Tibial nerve (tissue), 4 donors: ENCODE measurements at regions not wholly inside any gene's neighbourhood (a gene's known extent, or its start where the extent isn't known, plus 50 kb on each side); places are given as distances from the start of the nearest gene placed in this dataset.

ENCODE experiments used
- EP300 ChIP-seq, 2 donors: sonication (generic); formaldehyde crosslinking; IDR thresholded peaks; one replicate each; pipeline ENCODE4 v1.6.1; 2017; ENCODE audit warnings: antibody characterized with exemption in 2 of 2, mild to moderate bottlenecking in 1 of 2
- TF ChIP-seq, protein P1 (sequence below), 5 experiments: fragments of 200-600 bp in 3 of 5; fragments of 450-650 bp in 2 of 5; sonication (generic) in 3 of 5; IDR thresholded peaks; one replicate each; pipeline ENCODE4 v1.5.1; 2016 to 2019; ENCODE audit warnings: antibody characterized with exemption in 5 of 5, mild to moderate bottlenecking in 3 of 5, moderate library complexity in 2 of 5

DNA sequence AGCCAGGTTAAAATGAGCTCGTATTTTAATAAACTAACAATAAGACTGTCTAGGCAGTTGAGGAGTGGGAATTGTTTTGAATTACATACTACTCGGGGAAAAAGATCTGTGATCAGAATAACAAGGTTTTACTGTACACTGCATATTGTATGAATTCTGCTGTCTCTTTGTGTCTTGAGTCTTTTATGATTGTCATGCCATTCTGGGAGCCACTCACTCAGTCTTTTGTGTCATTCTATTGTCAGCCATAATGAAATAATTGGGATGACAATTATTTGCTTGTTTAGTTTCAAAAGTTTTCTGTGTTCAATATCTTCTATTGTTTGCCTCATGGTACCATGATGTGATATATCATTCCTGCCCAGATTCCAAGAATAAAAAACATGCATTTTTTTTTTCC, 339.6 kb upstream of the TBL1XR1 start:
- TF ChIP-seq, protein P1, sequence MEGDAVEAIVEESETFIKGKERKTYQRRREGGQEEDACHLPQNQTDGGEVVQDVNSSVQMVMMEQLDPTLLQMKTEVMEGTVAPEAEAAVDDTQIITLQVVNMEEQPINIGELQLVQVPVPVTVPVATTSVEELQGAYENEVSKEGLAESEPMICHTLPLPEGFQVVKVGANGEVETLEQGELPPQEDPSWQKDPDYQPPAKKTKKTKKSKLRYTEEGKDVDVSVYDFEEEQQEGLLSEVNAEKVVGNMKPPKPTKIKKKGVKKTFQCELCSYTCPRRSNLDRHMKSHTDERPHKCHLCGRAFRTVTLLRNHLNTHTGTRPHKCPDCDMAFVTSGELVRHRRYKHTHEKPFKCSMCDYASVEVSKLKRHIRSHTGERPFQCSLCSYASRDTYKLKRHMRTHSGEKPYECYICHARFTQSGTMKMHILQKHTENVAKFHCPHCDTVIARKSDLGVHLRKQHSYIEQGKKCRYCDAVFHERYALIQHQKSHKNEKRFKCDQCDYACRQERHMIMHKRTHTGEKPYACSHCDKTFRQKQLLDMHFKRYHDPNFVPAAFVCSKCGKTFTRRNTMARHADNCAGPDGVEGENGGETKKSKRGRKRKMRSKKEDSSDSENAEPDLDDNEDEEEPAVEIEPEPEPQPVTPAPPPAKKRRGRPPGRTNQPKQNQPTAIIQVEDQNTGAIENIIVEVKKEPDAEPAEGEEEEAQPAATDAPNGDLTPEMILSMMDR (IDR thresholded peaks at IDR 0.05): no peak
- no peak for TF ChIP-seq EP300 (IDR thresholded peaks at IDR 0.05)
